OCI-LY3 (cell line): ENCODE measurements at regions not wholly inside any gene's neighbourhood (a gene's known extent, or its start where the extent isn't known, plus 50 kb on each side); places are given as distances from the start of the nearest gene placed in this dataset.

Experiments used
- CTCF ChIP-seq: fragments of 200-600, 300-600 bp; sonication (generic); IDR thresholded peaks from 2 replicates; pipeline ENCODE4 v1.5.1; 2014; ENCODE audit warnings: antibody characterized with exemption, low read length, low read depth
- EZH2phosphoT487 ChIP-seq: fragments of 200-600 bp; shearing (Covaris generic); IDR thresholded peaks from 2 replicates; pipeline ENCODE4 v1.6.1; 2018; ENCODE audit warnings: antibody characterized with exemption, mixed run types, low read depth

- no peak for TF ChIP-seq CTCF
- TF ChIP-seq EZH2phosphoT487: no peak
Measured at GRCh38 chr20:21622097-21622857, 83.2 kb upstream of the PAX1 start.
